ENCODE measurements at regions not wholly inside any gene's neighbourhood (a gene's known extent, or its start where the extent isn't known, plus 50 kb on each side); places are given as distances from the start of the nearest gene placed in this dataset.

DNA sequence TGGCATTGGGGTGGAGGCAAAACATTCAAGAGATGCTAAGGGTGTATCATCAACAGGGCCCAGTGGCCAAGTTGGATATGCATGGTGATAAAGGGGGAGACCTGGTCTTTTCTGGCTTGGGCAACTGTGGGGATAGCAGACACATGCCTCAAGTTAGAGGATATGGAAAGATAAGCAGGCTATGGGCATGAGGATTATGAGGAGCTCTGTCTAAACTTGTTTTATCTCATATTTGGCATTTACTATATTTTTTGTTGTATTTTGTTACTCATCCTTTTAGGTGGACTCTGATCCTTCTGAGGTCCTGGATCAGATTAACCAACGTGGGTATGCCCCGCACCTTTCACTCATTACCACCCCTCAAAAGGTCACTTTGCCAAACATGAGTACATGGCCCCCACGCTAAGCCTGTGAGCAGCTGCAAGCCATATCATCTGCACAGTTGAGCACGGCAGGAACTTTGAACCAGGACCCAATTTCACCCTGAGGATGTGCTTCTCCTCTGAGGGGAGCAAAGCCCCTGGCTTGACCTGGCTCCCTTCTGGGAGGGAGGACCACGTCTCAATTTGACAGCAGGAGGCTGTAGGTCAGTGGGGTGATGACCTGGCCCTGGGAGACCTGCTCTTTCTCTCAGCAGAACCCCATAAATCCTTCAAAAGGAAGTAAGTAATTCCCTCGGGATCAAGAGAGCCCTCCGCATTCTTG is 71.1 kb upstream of the CD180 start:
- no peak overlapping the region for H3K9ac ChIP-seq (ENCODE audit: low read length)
- no peak for ATAC-seq
- H2AFZ ChIP-seq (ENCODE audit: low read depth, low read length, poor library complexity, severe bottlenecking), result no peak overlapping the region
- no peaks in the 10 kb centered on the region for H3K9me3 ChIP-seq (ENCODE audit: control insufficient read depth in 1 of 2, insufficient read depth in 1 of 2, low read depth in 1 of 2, low read length in 2 of 2)
- H3K4me1 ChIP-seq (ENCODE audit: control insufficient read depth in 1 of 2, insufficient read depth in 2 of 2, low read length in 2 of 2), result no peaks in the 10 kb centered on the region
- ChIA-PET CTCF (no interaction called here), POLR2A (no interaction called here), RAD21 (ENCODE audit: low non-redundant PET in 1 of 2, low total read pairs in 2 of 2, uncharacterized antibody in 2 of 2, unreplicated experiment in 2 of 2) (no interaction called here)
- H3K9me2 ChIP-seq (ENCODE audit: insufficient read depth), result no peaks in the 10 kb centered on the region
- no peak overlapping the region for H3K27ac ChIP-seq (ENCODE audit: low read depth, low read length)
- H3K36me3 ChIP-seq (ENCODE audit: control insufficient read depth in 1 of 2, insufficient read depth in 2 of 2, low read length in 2 of 2), result no peaks in the 10 kb centered on the region
- H4K20me1 ChIP-seq (ENCODE audit: insufficient read depth), result no peaks in the 10 kb centered on the region
- no peaks in the 10 kb centered on the region for H3K79me2 ChIP-seq (ENCODE audit: insufficient read depth, low read length)
- H3K27me3 ChIP-seq (ENCODE audit: insufficient read depth, low read length), result 0 out of 2 replicates have a peak, but pooled peaks cover 7% of the 10 kb centered on the region
- H3K4me3 ChIP-seq (replicated peaks in 1 of 2; ENCODE audit: low read depth in 1 of 2, low read length in 2 of 2), result no peak overlapping the region
- no peak for DNase-seq (ENCODE audit: low read depth, low spot score)
- H3K4me2 ChIP-seq (ENCODE audit: low read length), result no peak overlapping the region
- TF ChIP-seq RAD21 (IDR thresholded peaks at IDR 0.05; ENCODE audit: low read depth) (no peak), SRF (IDR thresholded peaks at IDR 0.05; ENCODE audit: low read depth) (no peak), SP1 (IDR thresholded peaks at IDR 0.05; ENCODE audit: low read depth) (no peak), ZNF274 (IDR thresholded peaks at IDR 0.05; ENCODE audit: low read depth, low read length) (no peak), EGR1 (IDR thresholded peaks at IDR 0.05; ENCODE audit: low read depth) (no peak)
- TF ChIP-seq, protein P1, sequence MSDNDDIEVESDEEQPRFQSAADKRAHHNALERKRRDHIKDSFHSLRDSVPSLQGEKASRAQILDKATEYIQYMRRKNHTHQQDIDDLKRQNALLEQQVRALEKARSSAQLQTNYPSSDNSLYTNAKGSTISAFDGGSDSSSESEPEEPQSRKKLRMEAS (IDR thresholded peaks at IDR 0.05), result no peak
- TF ChIP-seq, protein P2, sequence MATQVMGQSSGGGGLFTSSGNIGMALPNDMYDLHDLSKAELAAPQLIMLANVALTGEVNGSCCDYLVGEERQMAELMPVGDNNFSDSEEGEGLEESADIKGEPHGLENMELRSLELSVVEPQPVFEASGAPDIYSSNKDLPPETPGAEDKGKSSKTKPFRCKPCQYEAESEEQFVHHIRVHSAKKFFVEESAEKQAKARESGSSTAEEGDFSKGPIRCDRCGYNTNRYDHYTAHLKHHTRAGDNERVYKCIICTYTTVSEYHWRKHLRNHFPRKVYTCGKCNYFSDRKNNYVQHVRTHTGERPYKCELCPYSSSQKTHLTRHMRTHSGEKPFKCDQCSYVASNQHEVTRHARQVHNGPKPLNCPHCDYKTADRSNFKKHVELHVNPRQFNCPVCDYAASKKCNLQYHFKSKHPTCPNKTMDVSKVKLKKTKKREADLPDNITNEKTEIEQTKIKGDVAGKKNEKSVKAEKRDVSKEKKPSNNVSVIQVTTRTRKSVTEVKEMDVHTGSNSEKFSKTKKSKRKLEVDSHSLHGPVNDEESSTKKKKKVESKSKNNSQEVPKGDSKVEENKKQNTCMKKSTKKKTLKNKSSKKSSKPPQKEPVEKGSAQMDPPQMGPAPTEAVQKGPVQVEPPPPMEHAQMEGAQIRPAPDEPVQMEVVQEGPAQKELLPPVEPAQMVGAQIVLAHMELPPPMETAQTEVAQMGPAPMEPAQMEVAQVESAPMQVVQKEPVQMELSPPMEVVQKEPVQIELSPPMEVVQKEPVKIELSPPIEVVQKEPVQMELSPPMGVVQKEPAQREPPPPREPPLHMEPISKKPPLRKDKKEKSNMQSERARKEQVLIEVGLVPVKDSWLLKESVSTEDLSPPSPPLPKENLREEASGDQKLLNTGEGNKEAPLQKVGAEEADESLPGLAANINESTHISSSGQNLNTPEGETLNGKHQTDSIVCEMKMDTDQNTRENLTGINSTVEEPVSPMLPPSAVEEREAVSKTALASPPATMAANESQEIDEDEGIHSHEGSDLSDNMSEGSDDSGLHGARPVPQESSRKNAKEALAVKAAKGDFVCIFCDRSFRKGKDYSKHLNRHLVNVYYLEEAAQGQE (IDR thresholded peaks at IDR 0.05; ENCODE audit: low read depth), result no peak
- intact Hi-C loops (cut with micrococcal nuclease), result no loop called here
- BruUV-seq (replicated peaks), result no TSS peak
